GM18517 (cell line): ENCODE measurements at regions not wholly inside any gene's neighbourhood (a gene's known extent, or its start where the extent isn't known, plus 50 kb on each side); places are given as distances from the start of the nearest gene placed in this dataset.
"Not testable (repeated sequence)": the region's sequence is repeated elsewhere in the genome, so short reads cannot be mapped to it uniquely, and the experiment has no call there.

Experiments
- ATAC-seq: cut with Tn5 transposase; IDR thresholded peaks from one replicate; pipeline ENCODE4 v1.9.1; 2021; ENCODE audit warnings: mild to moderate bottlenecking, moderate library complexity; ENCODE audit not compliant: unreplicated experiment

DNA sequence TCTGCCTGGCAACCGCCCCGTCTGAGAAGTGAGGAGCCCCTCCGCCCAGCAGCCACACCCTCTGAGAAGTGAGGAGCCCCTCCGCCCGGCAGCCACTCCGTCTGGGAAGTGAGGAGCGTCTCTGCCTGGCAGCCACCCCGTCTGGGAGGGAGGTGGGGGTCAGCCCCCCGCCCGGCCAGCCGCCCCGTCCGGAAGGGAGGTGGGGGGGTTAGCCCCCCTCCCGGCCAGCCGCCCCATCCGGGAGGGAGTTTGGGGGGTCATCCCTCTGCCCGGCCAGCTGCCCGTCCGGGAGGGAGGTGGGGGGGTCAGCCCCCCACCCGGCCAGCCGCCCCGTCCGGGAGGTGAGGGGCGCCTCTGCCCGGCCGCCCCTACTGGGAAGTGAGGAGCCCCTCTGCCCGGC lies 269.0 kb downstream of the FAM72C start:
- not testable (repeated sequence) for ATAC-seq

DNA sequence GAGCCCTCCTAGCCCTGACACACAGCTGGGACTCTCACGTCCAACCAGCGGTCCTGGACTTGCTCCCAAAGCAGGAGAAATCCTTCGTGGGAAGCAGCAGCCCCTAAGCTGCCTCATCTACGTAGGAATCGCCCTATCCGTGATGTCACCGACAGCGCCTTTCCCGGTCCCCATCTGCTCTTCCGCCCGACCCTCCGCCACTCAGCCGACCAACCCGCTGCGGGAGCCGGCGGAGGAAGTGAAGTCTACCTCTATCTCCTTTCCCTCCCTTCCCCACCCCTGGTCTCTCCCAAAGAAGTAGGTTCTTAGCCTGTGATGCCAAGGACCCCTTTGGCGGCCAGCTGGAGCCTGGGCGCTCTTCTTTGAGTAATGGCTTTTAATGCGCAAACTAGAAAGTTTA lies 272.1 kb downstream of the FAM72C start:
- ATAC-seq = no peak

DNA sequence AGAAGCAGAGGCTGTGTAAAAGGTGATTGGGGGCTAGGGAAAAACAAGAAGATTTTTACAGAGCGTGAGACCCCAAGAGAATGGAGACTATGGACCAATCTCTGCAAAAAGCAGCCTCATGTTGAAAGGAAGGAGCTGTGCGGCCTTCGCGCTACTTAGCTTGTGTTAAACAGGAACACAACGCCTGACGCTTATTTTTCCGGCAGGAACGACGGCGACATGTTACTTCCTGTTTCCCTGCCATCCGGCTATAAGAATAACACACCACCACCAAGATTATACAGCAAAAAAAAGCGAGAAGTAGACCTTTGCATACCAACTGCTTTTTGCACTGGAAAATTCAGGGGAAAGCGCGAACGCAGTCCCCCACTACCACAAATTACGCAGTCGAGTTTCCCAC lies 272.7 kb downstream of the FAM72C start:
- no peak for ATAC-seq

DNA sequence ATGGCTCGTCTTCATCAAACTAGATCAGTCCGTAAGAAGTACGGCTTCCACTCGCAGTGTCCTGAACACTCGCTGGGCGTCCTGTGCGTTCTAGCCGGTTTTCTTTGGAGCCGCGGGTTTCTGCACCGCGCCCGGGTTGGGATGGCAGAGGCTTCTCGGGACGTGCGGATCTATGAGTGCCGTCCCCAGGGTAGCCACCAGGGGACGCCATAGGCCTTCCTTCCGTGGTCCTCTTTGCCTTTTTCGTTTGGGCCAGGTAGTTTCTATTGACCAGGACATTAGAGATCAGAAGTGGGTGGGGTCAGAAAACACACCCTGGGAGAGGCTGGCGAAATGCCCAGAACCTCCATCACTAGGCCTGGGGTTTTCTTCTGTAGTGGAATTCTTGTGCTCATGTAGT lies 273.8 kb downstream of the FAM72C start:
- no peak for ATAC-seq

GRCh38 chr1:143694085-143694484 lies 277.7 kb downstream of the FAM72C start:
- ATAC-seq = no peak

GRCh38 chr1:143691971-143692529 lies 279.7 kb downstream of the FAM72C start:
- no peak for ATAC-seq

GRCh38 chr1:143691400-143691891 lies 280.3 kb downstream of the FAM72C start:
- no peak for ATAC-seq

- no peak for ATAC-seq
Observed at GRCh38 chr1:143689781-143690180, 282.0 kb downstream of the FAM72C start.

DNA sequence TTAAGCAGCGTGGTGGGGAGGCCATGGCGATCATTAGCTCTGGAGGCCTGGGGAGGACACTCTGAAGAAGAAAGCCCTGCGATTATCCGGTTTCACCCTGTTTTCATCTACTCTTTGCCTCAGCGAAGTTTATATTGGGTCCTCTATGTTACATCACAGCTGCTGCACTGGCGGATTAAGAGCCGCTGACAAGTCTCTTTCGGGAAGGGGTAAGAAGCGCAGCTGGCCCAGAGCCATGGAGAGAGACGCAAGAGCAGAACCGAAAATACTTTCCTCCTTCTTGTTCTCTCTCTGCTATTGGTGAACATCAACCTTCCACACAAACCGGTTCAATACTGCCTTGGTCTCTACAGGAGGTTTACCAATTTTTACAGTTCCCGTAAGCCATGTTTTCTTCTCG lies 291.5 kb downstream of the FAM72C start:
- no peak for ATAC-seq

DNA sequence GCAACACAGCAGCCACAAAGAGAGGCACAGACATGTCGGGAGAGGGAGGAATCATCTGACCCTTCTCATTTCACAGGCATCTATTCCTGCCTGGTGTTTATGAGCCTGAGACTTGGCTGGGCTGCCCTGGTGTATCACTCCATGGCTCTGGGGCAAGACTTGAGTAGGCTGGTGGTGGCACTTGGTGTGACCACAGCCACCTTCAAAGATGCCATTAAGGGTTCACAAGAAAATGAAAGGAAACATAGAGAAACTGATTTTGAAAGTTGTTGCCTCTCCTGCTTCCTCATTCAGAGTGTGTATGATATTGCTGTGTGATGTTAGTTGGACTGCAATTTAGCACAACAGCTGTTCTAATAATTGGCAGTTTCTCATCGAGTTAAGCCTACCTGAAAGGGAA lies 298.8 kb downstream of the FAM72C start:
- ATAC-seq = no peak

DNA sequence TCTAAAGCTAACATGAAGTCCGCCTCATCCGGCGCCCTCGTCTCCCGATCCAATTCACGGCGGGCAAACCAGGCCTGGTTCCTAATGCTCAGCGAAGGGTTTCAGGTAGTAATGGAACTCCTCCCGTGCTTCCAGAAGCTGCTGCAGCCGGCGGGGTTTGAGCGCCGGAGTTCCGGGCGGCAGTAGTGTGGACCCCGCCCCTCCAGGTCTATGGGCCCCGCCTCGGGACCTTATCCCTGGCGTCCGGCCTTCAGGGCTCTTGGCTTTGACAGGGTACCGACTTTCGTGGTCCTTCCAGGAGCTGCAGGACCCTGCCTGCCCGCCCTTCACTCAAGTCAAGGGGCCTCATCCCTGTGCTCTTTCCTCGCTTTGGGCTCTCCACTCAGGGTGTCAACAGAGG lies 304.1 kb downstream of the FAM72C start:
- no peak for ATAC-seq

- no peak for ATAC-seq
Observed at GRCh38 chr1:143666851-143667250, 304.9 kb downstream of the FAM72C start.

GRCh38 chr1:143665606-143666005 lies 306.2 kb downstream of the FAM72C start:
- ATAC-seq = no peak

GRCh38 chr1:143663056-143663455 lies 308.7 kb downstream of the FAM72C start:
- ATAC-seq = not testable (repeated sequence)

DNA sequence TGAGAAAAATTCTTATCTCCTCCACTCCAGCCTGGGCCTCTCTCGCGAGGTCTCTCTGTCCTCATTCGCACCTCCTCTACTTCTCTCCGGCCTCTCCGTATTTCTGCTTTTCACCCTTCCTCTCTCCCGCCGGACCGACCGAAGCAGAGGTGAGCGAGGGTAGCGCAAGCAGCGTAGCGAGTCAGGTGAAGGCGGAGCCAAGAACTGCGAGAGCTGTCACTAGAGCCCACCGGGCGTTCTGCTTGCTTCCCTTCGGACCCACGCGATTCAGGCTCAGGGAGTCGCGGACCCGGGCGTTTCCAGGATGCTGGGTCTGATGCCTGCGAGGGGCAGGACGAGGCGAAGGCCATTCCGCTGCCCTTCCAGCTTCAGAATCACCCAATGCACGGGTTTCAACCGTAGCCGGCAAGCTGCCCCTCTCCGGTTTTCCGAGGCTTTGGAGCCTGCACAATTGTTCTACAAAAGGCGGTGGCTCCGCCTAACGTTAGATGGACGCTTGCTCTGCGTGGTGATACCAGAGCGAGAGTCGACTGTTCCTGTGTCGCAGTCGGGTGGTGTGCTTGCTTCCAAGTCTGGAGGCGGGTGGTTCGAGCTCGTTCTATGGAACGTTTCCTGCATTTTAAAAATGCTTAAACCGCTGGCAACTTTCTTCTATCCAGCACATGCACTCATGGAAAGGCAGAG lies 310.2 kb downstream of the FAM72C start:
- no peak for ATAC-seq

DNA sequence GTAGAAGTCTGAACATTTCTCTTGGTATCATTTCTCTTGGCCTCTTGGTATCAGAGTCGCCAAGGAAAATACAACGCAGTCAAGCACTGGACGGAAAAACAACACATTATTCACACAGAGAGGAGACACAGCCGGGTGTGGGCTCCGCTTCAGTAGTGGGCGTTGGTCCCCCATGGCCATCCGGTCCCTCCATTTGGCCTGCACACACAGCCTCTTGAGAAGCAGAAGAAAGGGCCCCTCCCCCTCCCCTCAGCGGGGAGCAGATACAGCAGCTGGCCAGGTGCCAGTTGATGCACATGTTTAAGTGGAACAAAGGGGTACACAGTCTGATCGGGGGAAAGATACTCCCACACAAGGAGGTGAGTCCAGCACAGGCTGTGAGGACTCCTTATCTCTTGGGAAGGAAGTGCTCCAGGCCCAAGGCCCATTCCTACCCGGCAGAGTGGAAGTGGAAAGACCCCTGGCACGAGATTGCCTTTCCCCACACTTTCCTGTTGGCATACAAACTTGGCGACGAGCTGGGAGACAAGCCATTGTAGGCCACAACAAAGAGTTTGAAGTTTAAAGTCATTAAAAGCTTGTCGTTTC lies 311.3 kb downstream of the FAM72C start:
- ATAC-seq = no peak

DNA sequence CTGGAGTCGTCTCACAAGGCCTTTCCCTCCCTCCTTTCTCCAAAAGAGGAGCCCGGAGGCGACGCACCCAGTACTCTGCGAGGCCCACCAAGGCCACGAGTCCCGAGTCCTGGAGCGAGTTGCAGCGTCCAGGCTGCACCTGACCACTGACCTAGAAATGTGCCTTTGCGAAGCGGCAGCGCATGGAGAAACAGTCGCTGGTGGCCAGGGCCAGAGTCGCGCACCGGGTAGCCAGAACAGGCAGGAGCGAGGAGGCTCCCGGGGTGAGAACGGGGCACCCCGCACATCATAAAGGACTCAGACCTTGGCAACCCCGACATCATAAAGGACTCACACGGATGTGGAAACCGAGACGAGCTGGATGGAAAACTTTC lies 318.4 kb downstream of the FAM72C start:
- ATAC-seq = no peak

DNA sequence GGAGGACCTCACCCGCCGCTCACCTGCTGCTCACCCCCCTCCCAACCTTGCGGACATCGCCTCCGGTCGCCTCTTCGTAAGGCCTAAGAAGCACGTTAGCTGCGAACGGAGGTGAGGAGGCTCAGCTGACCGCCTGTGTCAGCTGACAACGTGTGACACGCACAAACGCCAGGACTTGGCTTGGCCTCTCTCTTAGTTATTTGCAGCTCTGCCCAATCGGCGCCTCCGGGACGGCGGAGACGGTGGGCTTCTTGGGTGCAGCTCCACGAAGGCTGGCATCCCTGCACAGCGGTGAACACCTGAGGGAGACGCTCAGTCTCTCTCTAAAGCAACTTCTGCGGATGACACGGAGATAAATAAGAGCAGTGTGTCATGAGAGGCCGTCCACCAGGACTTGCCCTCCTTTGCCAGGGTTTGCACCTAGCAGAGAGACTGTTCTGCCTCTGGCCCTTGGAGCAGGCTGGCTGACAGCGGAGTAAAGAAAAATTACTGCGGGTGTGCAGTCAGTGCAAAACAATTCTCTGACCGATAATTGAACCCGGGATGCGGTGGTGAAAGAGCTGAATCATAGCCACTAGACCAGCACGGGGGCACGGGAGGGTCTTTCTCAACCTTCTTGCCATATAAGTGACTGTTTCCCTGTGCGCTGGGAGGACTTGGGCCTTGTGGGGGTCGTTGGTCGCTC lies 318.9 kb downstream of the FAM72C start:
- ATAC-seq = no peak

GRCh38 chr1:143652187-143652586 lies 319.6 kb downstream of the FAM72C start:
- ATAC-seq = no peak

GRCh38 chr1:143651350-143651992 lies 320.3 kb downstream of the FAM72C start:
- no peak for ATAC-seq

DNA sequence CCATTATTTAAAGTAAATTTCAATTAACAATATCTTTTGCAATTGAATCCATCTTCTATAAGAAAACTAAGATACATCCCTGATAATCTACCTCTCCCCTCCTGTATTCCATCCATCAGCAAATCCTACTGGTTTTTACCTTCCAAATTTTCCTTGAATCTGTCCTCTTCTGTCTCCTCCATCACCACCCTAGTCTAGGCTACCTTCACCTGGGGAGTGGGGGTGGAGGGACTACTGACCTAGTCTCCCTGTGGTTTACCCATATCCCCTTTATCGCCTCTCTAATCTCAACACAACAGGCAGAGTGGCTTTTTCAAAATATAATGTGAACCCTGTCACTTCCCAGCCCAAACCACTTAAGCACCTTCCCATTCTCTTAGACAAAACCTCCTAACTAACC lies 327.8 kb downstream of the FAM72C start:
- not testable (repeated sequence) for ATAC-seq
